ENCODE measurements at regions not wholly inside any gene's neighbourhood (a gene's known extent, or its start where the extent isn't known, plus 50 kb on each side); places are given as distances from the start of the nearest gene placed in this dataset.

- TF ChIP-seq CTCF (IDR thresholded peaks at IDR 0.05 in 4 of 5, conservative IDR thresholded peaks at IDR 0.05 in 1 of 5) (no peak), POLR2A (IDR thresholded peaks at IDR 0.05) (no peak)
Measured at GRCh38 chr3:76015496-76015895, 230.1 kb upstream of the ZNF717 start.
